ENCODE measurements at regions not wholly inside any gene's neighbourhood (a gene's known extent, or its start where the extent isn't known, plus 50 kb on each side); places are given as distances from the start of the nearest gene placed in this dataset.

GRCh38 chr2:8255448-8255800 lies 426.4 kb upstream of the ID2 start (continued):
- no peak for TF ChIP-seq REST (IDR thresholded peaks at IDR 0.05; ENCODE audit: low read depth)

- Histone ChIP-seq H3K4me1 (ENCODE audit: control insufficient read depth in 1 of 2, insufficient read depth in 2 of 2, low read length in 2 of 2) (no peaks in the 10 kb centered on the region), H3K9ac (ENCODE audit: low read length) (no peak overlapping the region), H3K9me3 (ENCODE audit: control insufficient read depth in 1 of 2, insufficient read depth in 1 of 2, low read depth in 1 of 2, low read length in 2 of 2) (no peaks in the 10 kb centered on the region), H3K27ac (ENCODE audit: low read depth, low read length) (no peak overlapping the region), H3K79me2 (ENCODE audit: insufficient read depth, low read length) (no peaks in the 10 kb centered on the region), H2AFZ (ENCODE audit: low read depth, low read length, poor library complexity, severe bottlenecking) (no peak overlapping the region), H3K9me2 (ENCODE audit: insufficient read depth) (no peaks in the 10 kb centered on the region), H3K4me2 (ENCODE audit: low read length) (no peak overlapping the region), H3K4me3 (replicated peaks in 1 of 2; ENCODE audit: low read depth in 1 of 2, low read length in 2 of 2) (no peak overlapping the region), H3K36me3 (ENCODE audit: control insufficient read depth in 1 of 2, insufficient read depth in 2 of 2, low read length in 2 of 2) (no peaks in the 10 kb centered on the region), H3K27me3 (ENCODE audit: insufficient read depth, low read length) (no peaks in the 10 kb centered on the region), H4K20me1 (ENCODE audit: insufficient read depth) (no peaks in the 10 kb centered on the region)
- RAD21 ChIA-PET (ENCODE audit: low non-redundant PET in 1 of 2, low total read pairs in 2 of 2, uncharacterized antibody in 2 of 2, unreplicated experiment in 2 of 2), result no interaction called here
- TF ChIP-seq, protein P1, sequence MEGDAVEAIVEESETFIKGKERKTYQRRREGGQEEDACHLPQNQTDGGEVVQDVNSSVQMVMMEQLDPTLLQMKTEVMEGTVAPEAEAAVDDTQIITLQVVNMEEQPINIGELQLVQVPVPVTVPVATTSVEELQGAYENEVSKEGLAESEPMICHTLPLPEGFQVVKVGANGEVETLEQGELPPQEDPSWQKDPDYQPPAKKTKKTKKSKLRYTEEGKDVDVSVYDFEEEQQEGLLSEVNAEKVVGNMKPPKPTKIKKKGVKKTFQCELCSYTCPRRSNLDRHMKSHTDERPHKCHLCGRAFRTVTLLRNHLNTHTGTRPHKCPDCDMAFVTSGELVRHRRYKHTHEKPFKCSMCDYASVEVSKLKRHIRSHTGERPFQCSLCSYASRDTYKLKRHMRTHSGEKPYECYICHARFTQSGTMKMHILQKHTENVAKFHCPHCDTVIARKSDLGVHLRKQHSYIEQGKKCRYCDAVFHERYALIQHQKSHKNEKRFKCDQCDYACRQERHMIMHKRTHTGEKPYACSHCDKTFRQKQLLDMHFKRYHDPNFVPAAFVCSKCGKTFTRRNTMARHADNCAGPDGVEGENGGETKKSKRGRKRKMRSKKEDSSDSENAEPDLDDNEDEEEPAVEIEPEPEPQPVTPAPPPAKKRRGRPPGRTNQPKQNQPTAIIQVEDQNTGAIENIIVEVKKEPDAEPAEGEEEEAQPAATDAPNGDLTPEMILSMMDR (IDR thresholded peaks at IDR 0.05 in 2 of 3, conservative IDR thresholded peaks at IDR 0.05 in 1 of 3; ENCODE audit: borderline replicate concordance in 1 of 3, insufficient read depth in 1 of 3, low read depth in 2 of 3, low read length in 2 of 3), result no peak
- TF ChIP-seq ZFX (IDR thresholded peaks at IDR 0.05), result no peak
- no peak for TF ChIP-seq EZH2phosphoT487 (IDR thresholded peaks at IDR 0.05; ENCODE audit: borderline replicate concordance)
- TF ChIP-seq POLR2AphosphoS5 (IDR thresholded peaks at IDR 0.05; ENCODE audit: low read depth, low read length), result no peak
- TF ChIP-seq ATF3 (IDR thresholded peaks at IDR 0.05), result no peak
- TF ChIP-seq YY1 (IDR thresholded peaks at IDR 0.05; ENCODE audit: extremely low read depth, insufficient replicate concordance, low read depth, low read length), result no peak
- no peak for TF ChIP-seq ELF1 (IDR thresholded peaks at IDR 0.05; ENCODE audit: borderline replicate concordance, low read depth)
- TF ChIP-seq POLR2A (IDR thresholded peaks at IDR 0.05; ENCODE audit: borderline replicate concordance, extremely low read depth, insufficient read depth, insufficient read length), result no peak
- TF ChIP-seq CEBPB (IDR thresholded peaks at IDR 0.05; ENCODE audit: low read depth), result no peak
- TF ChIP-seq, protein P2, sequence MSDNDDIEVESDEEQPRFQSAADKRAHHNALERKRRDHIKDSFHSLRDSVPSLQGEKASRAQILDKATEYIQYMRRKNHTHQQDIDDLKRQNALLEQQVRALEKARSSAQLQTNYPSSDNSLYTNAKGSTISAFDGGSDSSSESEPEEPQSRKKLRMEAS (IDR thresholded peaks at IDR 0.05), result no peak
- CTCF ChIA-PET, result no interaction called here
- POLR2A ChIA-PET, result no interaction called here
- ATAC-seq (no peak), DNase-seq (ENCODE audit: low read depth, low spot score) (no peak)
- BruUV-seq (replicated peaks), result no TSS peak
- intact Hi-C loops (cut with micrococcal nuclease), result no loop called here
Measured at GRCh38 chr2:8256905-8257304, 425.0 kb upstream of the ID2 start.
